Endothelial cell of hepatic sinusoid (primary cell): ENCODE measurements at regions not wholly inside any gene's neighbourhood (a gene's known extent, or its start where the extent isn't known, plus 50 kb on each side); places are given as distances from the start of the nearest gene placed in this dataset.

Experiments
- in situ Hi-C: cut with HindIII; loops from 2 replicates; pipeline ENCODE4 v1.10.0; 2017; ENCODE audit warnings: low sequenced_read_pairs

- in situ Hi-C loops: no loop called here
These were observed 82.2 kb upstream of the SLC1A4 start for GRCh38 chr2:64906853-64907536.

- in situ Hi-C loops: no loop called here
These were observed 80.8 kb upstream of the SLC1A4 start for GRCh38 chr2:64908406-64908805.

- in situ Hi-C loops: no loop called here
These were observed 78.7 kb upstream of the SLC1A4 start for GRCh38 chr2:64910523-64910922.

GRCh38 chr2:64910972-64911433, 78.2 kb upstream of the SLC1A4 start:
- in situ Hi-C loops: no loop called here

- in situ Hi-C loops: no loop called here
These were observed 75.8 kb upstream of the SLC1A4 start for GRCh38 chr2:64913357-64913869.

GRCh38 chr2:64914247-64914646, 75.0 kb upstream of the SLC1A4 start:
- in situ Hi-C loops: no loop called here

- in situ Hi-C loops: no loop called here
These were observed 74.3 kb upstream of the SLC1A4 start for GRCh38 chr2:64914735-64915509.

- in situ Hi-C loops: no loop called here
These were observed 73.7 kb upstream of the SLC1A4 start for GRCh38 chr2:64915510-64915900.

- in situ Hi-C loops: no loop called here
These were observed 70.8 kb upstream of the SLC1A4 start for GRCh38 chr2:64918220-64918886.

- in situ Hi-C loops: no loop called here
These were observed 69.9 kb upstream of the SLC1A4 start for GRCh38 chr2:64919261-64919660.

GRCh38 chr2:64922482-64923384, 66.5 kb upstream of the SLC1A4 start:
- in situ Hi-C loops: loop anchor here (10.0 kb wide), 1 partner anchor 242 kb away; no protein-coding TSS in a partner anchor

GRCh38 chr2:64923385-64923710, 65.9 kb upstream of the SLC1A4 start:
- in situ Hi-C loops: loop anchor here (10.0 kb wide), 1 partner anchor 241 kb away; no protein-coding TSS in a partner anchor

- in situ Hi-C loops: loop anchor here (10.0 kb wide), 1 partner anchor 240 kb away; no protein-coding TSS in a partner anchor
These were observed 64.8 kb upstream of the SLC1A4 start for GRCh38 chr2:64924170-64924934.

- in situ Hi-C loops: loop anchor here (10.0 kb wide), 1 partner anchor 239 kb away; no protein-coding TSS in a partner anchor
These were observed 63.1 kb upstream of the SLC1A4 start for GRCh38 chr2:64925930-64926722.

- in situ Hi-C loops: loop anchor here (10.0 kb wide), 1 partner anchor 236 kb away; no protein-coding TSS in a partner anchor
These were observed 60.4 kb upstream of the SLC1A4 start for GRCh38 chr2:64928813-64929212.

- in situ Hi-C loops: loop anchor here (10.0 kb wide), 1 partner anchor 235 kb away; no protein-coding TSS in a partner anchor
These were observed 59.9 kb upstream of the SLC1A4 start for GRCh38 chr2:64929333-64929732.

GRCh38 chr2:64930258-64930671, 58.9 kb upstream of the SLC1A4 start:
- in situ Hi-C loops: no loop called here

GRCh38 chr2:64931246-64932115, 57.7 kb upstream of the SLC1A4 start:
- in situ Hi-C loops: no loop called here
